Gastrocnemius medialis (tissue), 4 donors: ENCODE measurements at regions not wholly inside any gene's neighbourhood (a gene's known extent, or its start where the extent isn't known, plus 50 kb on each side); places are given as distances from the start of the nearest gene placed in this dataset.

Experiments used
- ATAC-seq, 2 donors: fragments of 150-250 bp; one replicate each; pipeline ENCODE4 v1.9.1; 2016
- DNase-seq, 2 donors: peaks; one replicate each; pipeline ENCODE4 v3.0.0-alpha.2; 2019
- H3K27ac ChIP-seq, 4 donors: fragments of 200-600 bp; sonication (generic); 1 replicate in 1 of 4; 2 replicates in 3 of 4; pipeline ENCODE4 v1.5.1; 2016 to 2018; ENCODE audit warnings: mild to moderate bottlenecking in 2 of 4, moderate library complexity in 1 of 4
- H3K27me3 ChIP-seq, 3 donors: fragments of 200-600 bp; sonication (generic) in 2 of 3; 1 replicate in 1 of 3; 2 replicates in 2 of 3; pipeline versions ENCODE4 v1.5.1 to v1.6.0; 2016 to 2019; ENCODE audit warnings: mild to moderate bottlenecking in 1 of 3, moderate library complexity in 1 of 3
- H3K36me3 ChIP-seq, 2 donors: fragments of 200-600 bp; sonication (generic) in 1 of 2; one replicate each; pipeline ENCODE4 v1.5.1; 2017 to 2018
- H3K4me1 ChIP-seq, 2 donors: fragments of 200-600 bp; sonication (generic) in 1 of 2; one replicate each; pipeline ENCODE4 v1.5.1; 2016 to 2017; ENCODE audit warnings: mild to moderate bottlenecking in 2 of 2
- H3K4me3 ChIP-seq, 4 donors: fragments of 200-600 bp; sonication (generic) in 3 of 4; 1 replicate in 1 of 4; 2 replicates in 3 of 4; pipeline ENCODE4 v1.5.1; 2016 to 2019; ENCODE audit warnings: mild to moderate bottlenecking in 2 of 4
- H3K9me3 ChIP-seq, 3 donors: fragments of 200-600 bp; sonication (generic) in 2 of 3; 1 replicate in 1 of 3; 2 replicates in 2 of 3; pipeline ENCODE4 v1.5.1; 2016 to 2019
- CTCF ChIP-seq, 5 experiments: fragments of 450-650 bp in 3 of 5; fragments of 200-600 bp in 2 of 5; sonication (generic) in 2 of 5; IDR thresholded peaks in 4 of 5; conservative IDR thresholded peaks in 1 of 5; 1 replicate in 4 of 5; 2 replicates in 1 of 5; pipeline ENCODE4 v1.5.1; 2016 to 2019; ENCODE audit warnings: antibody characterized with exemption in 5 of 5, mild to moderate bottlenecking in 3 of 5, moderate library complexity in 3 of 5
- POLR2A ChIP-seq, 2 donors: fragments of 450-650 bp; IDR thresholded peaks; one replicate each; pipeline ENCODE4 v1.6.1; 2017; ENCODE audit warnings: antibody characterized with exemption in 2 of 2, mild to moderate bottlenecking in 2 of 2, moderate library complexity in 2 of 2
- in situ Hi-C, 4 donors: fragments of 200-750 bp; cut with MboI; loops; one replicate each; pipeline versions ENCODE4 v1.15.0 to v1.8.0; 2017; ENCODE audit warnings: low sequenced_read_pairs in 4 of 4
- intact Hi-C: fragments of 100-400 bp; cut with DNase I; formaldehyde crosslinking; loops from one replicate; pipeline ENCODE4 v1.15.1; 2023; ENCODE audit warnings: low total_unique reads

- Histone ChIP-seq H3K27me3 (no peaks in the 10 kb centered on the region), H3K36me3 (no peaks in the 10 kb centered on the region), H3K9me3 (no peaks in the 10 kb centered on the region), H3K4me1 (no peaks in the 10 kb centered on the region), H3K4me3 (no peak overlapping the region), H3K27ac (no peak overlapping the region)
- intact Hi-C loops, result no loop called here
- DNase-seq (no peak), ATAC-seq (no peak)
- TF ChIP-seq POLR2A (IDR thresholded peaks at IDR 0.05) (no peak), CTCF (IDR thresholded peaks at IDR 0.05 in 4 of 5, conservative IDR thresholded peaks at IDR 0.05 in 1 of 5) (no peak)
- in situ Hi-C loops, result no loop called here
Observed at GRCh38 chr4:159979953-159980352, 877.1 kb downstream of the RAPGEF2 start.

- intact Hi-C loops (no loop called here), in situ Hi-C loops (no loop called here)
- Histone ChIP-seq H3K27ac (no peak overlapping the region), H3K36me3 (no peaks in the 10 kb centered on the region), H3K4me3 (no peak overlapping the region), H3K9me3 (no peaks in the 10 kb centered on the region), H3K4me1 (no peaks in the 10 kb centered on the region), H3K27me3 (no peaks in the 10 kb centered on the region)
- no peak for ATAC-seq
- no peak for DNase-seq
- no peak for TF ChIP-seq POLR2A (IDR thresholded peaks at IDR 0.05)
- no peak for TF ChIP-seq CTCF (IDR thresholded peaks at IDR 0.05 in 4 of 5, conservative IDR thresholded peaks at IDR 0.05 in 1 of 5)
Observed at GRCh38 chr4:159980826-159981468, 878.1 kb downstream of the RAPGEF2 start.

- intact Hi-C loops, result no loop called here
- TF ChIP-seq CTCF (IDR thresholded peaks at IDR 0.05 in 4 of 5, conservative IDR thresholded peaks at IDR 0.05 in 1 of 5), result no peak
- TF ChIP-seq POLR2A (IDR thresholded peaks at IDR 0.05), result no peak
- H3K4me1 ChIP-seq, result no peaks in the 10 kb centered on the region
Observed at GRCh38 chr4:159981469-159981856, 878.6 kb downstream of the RAPGEF2 start.

GRCh38 chr4:159983082-159983481 lies 880.2 kb downstream of the RAPGEF2 start:
- Histone ChIP-seq H3K4me1 (no peaks in the 10 kb centered on the region), H3K9me3 (no peaks in the 10 kb centered on the region), H3K4me3 (no peak overlapping the region), H3K27ac (no peak overlapping the region), H3K36me3 (no peaks in the 10 kb centered on the region), H3K27me3 (no peaks in the 10 kb centered on the region)
- no peak for TF ChIP-seq CTCF (IDR thresholded peaks at IDR 0.05 in 4 of 5, conservative IDR thresholded peaks at IDR 0.05 in 1 of 5)
- TF ChIP-seq POLR2A (IDR thresholded peaks at IDR 0.05), result no peak
- in situ Hi-C loops (no loop called here), intact Hi-C loops (no loop called here)
- ATAC-seq (no peak), DNase-seq (no peak)

More at GRCh38 chr4:159981469-159981856, 878.6 kb downstream of the RAPGEF2 start:
- ATAC-seq, result no peak
- in situ Hi-C loops, result no loop called here
- H3K27ac ChIP-seq, result no peak overlapping the region
- H3K9me3 ChIP-seq, result no peaks in the 10 kb centered on the region
- no peak overlapping the region for H3K4me3 ChIP-seq
- DNase-seq, result no peak
- H3K36me3 ChIP-seq, result no peaks in the 10 kb centered on the region
- no peaks in the 10 kb centered on the region for H3K27me3 ChIP-seq
